ENCODE measurements at regions not wholly inside any gene's neighbourhood (a gene's known extent, or its start where the extent isn't known, plus 50 kb on each side); places are given as distances from the start of the nearest gene placed in this dataset.
"Not testable (repeated sequence)": the region's sequence is repeated elsewhere in the genome, so short reads cannot be mapped to it uniquely, and the experiment has no call there.

DNA sequence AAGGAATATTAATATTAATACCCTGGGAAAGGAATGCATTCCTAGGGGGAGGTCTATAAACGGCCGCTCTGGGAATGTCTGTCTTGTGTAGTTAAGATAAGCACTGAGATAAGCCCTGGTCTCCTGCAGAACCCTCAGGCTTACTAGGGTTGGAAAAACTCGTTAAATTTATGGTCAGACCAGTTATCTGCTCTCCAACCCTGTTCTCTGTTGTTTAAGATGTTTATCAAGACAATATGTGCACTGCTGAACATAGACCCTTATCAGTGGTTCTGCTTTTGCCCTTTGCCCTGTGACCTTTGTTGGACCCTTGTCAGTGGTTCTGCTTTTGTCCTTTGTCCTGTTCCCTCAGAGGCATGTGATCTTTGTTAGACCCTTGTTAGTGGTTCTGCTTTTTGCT lies 1276.7 kb upstream of the ALCAM start:
- intact Hi-C loops (cut with micrococcal nuclease) = not testable (repeated sequence)

DNA sequence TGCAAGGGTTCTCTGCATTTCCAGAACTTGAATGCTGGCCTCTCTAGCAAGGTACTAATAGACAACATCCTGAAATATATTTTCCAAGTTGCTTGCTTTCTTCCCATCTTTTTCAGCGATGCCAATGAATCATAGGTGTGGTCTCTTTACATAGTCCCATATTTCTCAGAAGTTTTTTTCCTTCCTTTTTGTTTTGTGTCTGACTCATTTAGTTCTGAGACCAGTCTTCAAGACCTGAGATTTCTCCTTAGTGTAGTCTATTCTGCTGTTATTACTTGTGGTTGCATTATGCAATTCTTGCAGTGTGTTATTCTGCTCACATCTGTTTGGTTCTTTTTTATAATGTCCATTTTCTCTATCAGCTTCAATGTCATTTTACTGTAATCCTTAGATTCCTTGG lies 1265.0 kb upstream of the ALCAM start:
- intact Hi-C loops (cut with micrococcal nuclease) = no loop called here

DNA sequence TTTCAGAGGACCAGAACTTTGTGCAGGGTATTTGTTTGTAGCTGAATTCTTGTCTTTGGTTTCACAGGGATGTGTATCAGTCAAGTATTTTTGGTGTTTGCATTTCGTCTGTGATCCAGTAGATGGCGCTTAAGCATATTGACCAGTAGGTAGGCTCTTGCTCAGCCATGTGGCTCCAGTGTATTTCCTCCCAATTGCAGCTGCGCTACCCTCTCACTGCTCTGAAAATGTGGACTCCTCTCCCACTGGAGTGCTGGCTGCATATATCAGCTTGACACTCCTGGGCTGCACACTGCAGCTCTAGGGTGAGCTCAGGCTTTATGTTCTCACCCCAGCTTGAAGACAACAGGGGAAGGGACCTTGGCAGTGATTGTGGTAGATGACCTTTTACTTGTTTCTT lies 1264.3 kb upstream of the ALCAM start:
- intact Hi-C loops (cut with micrococcal nuclease) = no loop called here

DNA sequence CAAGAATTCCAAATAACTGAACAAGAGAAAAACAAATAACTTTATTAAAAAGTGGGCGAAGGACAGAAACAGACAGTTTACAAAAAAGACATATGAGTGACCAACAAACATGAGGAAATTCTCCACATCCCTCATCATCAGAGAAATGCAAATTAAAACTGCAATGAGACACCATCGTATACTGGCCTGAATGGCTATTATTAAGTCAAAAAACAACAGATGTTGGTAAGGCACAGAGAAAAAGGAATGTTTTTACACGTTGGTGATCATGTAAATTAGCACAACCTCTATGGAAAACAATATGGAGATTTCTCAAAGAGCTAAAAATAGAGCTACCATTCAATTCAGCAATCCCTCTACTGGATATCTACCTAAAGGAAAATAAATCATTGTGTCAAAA lies 1260.4 kb upstream of the ALCAM start:
- intact Hi-C loops (cut with micrococcal nuclease) = no loop called here

DNA sequence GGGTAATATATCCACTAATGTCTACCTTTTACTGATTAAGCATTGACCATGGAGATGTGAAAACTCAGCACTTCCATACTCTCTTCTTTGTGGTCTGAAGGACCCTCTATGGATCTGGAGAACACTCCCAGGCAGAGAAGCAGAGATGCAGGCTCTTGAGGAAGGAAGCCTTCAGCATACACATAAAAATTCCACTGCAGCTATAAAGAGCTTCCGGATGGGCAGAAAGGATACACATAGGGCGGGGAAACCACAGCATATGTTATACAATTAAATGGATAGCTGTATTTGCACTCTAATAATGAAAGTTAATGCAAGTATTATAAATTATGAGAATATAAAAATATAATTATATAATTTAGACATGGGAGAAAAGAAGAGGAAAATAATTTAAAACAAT lies 1258.2 kb upstream of the ALCAM start:
- intact Hi-C loops (cut with micrococcal nuclease) = no loop called here

DNA sequence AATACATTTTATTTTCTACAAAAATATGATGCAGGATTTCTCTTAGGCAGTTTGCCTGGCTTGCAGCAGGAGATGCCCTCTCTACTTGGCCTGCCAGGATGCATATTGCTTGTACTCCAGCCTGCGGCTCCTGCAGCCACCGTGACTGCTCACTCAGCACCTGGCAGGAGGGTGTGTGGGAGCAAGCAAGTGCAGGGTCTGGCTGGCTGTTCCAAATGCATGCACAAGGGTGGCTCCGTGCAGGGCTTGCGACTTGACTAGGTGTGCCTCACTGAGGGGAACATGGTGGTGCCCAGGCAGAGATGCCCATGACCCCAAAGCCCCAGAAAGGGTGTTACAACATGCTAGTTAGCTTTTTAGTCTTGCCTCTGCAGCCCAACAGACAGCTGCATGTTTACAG lies 1240.2 kb upstream of the ALCAM start:
- intact Hi-C loops (cut with micrococcal nuclease) = no loop called here

DNA sequence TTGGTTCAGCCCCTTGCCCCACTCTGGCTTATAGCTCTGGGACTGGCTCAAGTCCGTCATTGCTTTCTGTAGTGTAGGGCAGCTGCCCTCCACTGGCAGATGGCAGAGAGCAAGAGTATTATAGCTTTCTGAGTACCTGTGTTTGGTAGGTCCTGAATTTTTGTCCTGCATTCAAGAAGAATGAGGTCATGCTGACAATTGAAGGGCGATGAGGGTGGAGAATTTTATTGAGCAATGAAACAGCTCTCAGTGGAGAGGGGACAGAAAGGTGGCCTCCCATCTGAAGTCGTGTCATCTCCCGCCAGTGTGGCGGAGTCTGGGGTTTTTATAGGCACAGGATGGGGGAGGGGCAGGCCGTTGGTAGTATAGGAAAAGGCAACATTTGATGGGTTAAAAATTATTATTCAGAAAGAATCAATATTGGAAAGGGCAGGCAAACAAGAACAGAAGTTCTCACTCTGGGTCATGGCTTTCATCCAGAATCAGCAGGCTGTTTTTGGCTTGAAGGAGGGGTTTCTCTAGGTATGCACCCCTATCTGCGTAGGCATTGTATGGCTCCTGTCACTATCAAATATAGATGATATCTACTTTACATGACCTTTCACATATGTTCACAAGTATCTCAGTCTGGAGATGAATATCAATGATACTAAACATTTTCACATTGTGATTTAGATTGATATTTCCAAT lies 1239.7 kb upstream of the ALCAM start:
- intact Hi-C loops (cut with micrococcal nuclease) = no loop called here

DNA sequence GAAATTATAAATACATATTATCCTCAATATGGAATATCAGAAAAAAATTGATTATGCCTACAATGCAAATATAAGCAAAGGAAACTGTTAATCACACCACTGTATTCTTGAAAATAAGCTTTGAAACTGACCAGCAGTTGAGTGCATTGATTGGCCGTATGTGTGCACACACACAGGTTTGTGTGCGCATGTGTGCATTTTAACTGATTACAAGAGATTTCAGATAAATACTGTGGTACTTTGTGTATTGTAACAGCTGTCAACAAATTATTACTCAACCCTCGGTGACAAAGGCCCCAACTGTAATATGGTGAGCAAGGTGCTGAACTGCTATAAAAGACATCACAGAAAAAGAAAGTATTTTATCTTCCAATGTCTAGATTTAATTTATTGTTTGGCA lies 1238.9 kb upstream of the ALCAM start:
- intact Hi-C loops (cut with micrococcal nuclease) = no loop called here

DNA sequence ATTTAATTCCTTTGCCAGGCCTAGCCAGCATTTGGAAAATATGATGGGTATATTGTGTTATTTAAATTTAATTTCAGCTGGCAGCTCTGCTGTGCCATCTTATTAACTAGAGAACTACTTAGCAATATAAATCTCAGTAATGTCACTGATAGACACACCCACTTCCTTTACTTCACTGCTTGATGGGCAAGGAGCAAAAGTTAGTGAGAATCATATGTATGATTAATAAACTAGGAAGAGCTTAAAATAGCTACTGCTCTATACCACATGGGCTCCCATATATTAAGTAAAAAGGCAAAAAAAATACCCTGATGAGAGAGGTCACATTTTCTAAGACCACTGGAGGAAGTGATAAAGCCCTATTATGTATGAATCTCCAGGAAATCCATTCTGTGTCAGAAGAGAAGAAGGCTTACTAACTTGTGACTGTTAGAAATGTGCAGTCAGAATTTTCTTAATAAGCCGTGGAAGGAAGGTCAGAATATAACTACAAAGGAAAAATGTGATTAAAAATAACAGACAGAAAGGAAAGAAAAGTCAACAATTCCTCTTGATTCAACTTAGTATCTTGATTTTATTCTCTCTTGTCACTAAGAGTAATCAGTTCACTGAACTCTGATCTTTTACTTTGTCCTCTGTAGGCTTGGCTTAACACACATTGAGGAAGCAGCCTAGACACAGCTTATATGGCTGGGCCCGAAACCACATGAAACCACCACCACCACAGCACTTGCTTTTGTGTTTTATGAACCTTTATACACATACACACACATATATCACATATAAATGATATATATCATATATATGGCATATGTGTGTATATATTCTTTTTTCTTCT lies 1233.9 kb upstream of the ALCAM start:
- intact Hi-C loops (cut with micrococcal nuclease) = no loop called here

DNA sequence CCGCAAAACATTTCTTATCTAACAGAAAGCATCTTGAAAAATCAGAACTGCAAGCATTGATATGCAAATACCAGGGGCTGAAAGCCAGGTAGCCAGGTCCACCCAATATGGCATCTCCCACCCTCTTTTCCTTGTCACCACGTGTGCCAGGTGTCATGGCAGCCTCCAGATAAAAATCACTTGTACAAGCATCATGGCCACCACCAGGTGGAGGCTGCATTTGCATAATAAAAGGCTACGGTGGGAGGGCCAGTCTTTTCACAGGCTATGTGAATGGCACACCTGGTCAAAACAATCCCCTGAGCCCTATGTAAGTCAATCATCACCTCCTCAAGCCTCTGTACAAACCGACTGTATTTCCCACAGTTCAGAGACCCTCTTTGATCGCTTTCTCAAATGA lies 1233.1 kb upstream of the ALCAM start:
- intact Hi-C loops (cut with micrococcal nuclease) = no loop called here

DNA sequence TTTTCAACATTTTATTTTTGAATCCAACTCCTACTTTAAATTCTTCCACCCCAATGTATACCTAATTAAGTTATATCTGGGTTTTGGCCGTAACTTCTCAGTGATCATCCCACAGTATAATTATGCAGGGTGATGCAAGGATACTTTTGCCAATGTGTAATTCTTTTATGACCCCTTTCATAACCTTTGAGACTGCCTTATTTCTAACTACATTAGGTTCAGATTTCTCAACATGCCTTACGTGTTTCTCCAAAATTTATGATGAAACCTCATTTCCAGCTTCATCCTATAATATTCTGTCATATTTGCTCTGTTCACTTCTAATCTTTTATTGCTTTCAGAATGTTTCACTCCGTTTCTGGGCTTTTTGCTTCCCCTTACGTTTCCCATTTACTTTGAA lies 1229.6 kb upstream of the ALCAM start:
- intact Hi-C loops (cut with micrococcal nuclease) = no loop called here

DNA sequence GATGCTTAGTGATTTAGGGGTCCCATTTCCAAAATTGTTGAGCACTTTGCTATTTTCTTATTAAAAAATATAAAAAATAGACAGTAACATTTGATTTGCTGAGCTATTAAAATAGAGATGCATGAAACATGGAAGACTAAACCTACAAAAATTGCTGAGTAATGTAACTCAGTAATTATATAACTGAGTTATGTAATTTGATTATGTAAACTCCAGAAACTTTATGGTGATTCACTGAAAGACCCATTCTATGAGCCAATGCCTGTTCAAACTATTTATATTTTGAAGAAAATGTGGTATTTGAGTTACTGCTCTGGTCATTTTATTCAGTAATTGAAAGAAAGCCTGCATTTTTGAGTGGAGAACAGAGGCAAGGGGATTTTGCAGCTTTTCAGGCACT lies 1221.5 kb upstream of the ALCAM start:
- intact Hi-C loops (cut with micrococcal nuclease) = no loop called here

DNA sequence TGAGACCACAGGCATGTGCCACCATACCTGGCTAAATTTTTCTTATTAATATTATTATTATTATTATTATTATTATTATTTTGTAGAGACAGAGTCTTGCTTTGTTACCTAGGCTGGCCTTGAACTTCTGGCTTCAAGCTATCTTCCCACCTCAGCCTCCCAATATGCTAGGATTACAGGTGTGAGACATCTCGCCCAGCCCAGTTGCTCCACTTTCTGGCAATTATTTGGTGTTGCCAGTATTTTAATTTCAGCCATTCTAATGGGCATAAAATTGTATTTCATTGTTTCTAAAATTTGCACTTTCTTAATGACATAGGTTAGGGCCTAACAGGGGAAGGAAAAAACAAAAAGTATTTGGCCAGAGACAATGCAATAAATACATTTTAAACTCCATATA lies 1217.6 kb upstream of the ALCAM start:
- intact Hi-C loops (cut with micrococcal nuclease) = no loop called here

DNA sequence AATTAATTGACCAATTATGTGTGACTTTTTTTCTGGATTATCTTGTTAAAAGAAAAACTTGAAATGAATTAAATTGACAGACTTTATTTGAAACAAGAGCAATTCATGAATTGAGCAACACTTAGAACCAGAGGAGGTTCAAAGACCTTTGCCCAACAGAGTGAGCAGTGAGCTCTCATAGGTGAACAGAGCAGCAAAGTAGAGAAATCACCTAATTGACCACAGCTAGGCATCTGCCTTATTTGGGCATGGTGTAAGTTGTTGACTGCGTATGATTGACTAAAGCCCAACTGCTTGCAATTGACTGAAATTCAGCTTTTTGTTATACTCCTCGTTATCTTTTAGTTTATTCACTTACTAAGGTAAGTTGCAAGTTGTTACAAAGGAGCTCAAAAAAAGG lies 1216.0 kb upstream of the ALCAM start:
- intact Hi-C loops (cut with micrococcal nuclease) = no loop called here

DNA sequence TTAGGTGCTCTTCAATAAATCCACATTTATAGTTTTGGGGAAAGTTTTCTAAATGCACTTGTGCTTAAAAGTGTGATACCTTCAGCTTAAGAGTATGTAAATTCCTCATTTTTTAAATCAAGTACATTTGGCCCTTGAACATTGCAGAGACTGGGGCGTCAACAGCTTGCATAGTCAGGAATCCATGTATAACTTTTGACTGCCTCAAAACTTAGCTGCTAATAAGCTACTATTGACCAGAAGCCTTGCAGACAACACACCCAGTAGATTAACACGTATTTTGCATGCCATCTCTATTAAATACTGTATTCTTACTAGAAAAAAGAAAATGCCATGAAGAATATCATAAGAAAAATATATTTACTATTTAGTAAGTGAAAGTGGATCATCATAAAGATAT lies 1211.8 kb upstream of the ALCAM start:
- intact Hi-C loops (cut with micrococcal nuclease) = no loop called here

DNA sequence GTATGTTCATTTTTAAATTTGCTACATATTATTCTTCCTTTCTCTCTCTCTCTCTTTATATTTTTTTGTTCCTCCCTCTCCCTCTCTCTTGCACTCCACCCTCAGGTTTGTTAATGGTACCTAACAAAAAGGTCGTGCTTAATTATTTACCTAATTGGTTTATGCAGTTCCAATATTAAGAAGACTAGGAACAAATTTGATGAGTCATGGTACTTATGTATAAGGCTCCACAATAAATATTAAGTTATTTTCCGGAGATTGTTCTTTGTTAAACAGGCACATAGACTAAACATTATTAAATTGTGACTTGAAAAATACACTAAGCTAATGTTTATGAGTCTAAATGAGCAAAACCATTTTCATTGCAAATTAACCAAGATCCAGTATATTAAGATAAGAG lies 1200.8 kb upstream of the ALCAM start:
- intact Hi-C loops (cut with micrococcal nuclease) = no loop called here

DNA sequence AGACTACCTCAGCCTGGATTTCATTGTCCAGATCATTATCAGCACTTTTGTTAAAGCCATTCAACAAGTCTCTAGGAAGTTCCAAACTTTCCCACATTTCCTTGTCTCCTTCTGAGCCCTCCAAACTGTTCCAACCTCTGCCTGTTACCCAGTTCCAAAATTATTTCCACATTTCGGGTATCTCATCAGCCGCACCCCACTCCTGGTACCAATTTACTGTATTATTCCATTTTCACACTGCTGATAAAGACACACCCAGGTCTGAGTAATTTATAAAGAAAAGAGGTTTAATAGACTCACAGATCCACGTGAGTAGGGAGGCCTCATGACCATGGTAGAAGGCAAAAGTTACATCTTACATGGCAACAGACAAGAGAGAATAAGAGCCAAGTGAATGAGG lies 1198.3 kb upstream of the ALCAM start:
- intact Hi-C loops (cut with micrococcal nuclease) = no loop called here

DNA sequence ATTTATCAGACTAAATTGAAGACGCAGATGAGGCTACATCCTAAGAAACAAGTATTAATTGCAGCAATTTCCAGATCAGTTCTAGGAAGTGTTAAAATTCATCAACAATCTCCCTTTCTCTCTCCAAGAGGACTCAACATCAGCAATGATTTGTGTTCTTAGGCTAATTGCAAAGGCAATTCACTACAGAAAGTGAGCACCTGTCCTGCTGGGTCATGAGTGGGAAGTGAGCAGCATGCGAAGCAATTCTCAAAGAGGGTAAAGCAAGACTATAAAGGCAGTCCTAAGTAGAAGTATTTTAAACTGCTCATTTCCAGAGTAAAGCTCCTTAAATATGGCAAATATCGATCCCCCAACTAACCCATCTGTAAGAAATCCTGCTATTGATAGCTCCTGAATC lies 1191.0 kb upstream of the ALCAM start:
- intact Hi-C loops (cut with micrococcal nuclease) = no loop called here

DNA sequence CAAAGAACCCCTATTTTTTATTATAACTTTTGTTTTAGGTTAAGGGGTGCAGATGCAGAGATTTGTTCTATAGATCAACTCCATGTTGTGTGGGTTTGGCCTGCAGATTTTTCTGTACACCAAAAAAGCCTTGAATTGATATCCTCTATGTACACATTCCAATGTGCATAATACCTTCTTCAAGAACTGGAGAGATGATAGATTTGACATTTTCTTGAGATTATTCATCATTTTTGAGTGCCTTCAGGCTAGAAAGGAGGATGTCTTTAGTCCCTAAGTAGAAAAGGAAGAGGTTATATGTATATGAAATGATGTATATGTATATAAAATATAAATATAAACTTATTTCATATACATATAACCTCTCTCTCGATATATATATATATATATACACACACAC lies 1190.0 kb upstream of the ALCAM start:
- intact Hi-C loops (cut with micrococcal nuclease) = no loop called here

DNA sequence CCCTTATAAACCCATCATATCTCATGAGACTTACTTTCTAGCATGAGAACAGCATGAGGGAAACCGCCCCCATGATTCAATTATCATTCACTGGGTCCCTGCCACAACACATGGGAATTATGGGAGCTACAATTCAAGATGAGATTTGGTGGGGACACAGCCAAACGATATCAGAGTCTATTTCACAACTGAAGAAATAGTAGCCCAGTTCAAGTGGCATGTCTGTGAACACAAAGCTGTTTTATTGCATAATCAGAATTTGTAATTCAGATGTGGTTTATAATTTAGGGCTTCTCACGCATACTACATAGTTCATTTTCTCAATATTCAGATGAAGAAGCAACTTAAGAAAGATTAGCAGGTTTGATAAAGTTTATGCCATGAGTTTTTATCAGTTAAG lies 1188.0 kb upstream of the ALCAM start:
- intact Hi-C loops (cut with micrococcal nuclease) = no loop called here

DNA sequence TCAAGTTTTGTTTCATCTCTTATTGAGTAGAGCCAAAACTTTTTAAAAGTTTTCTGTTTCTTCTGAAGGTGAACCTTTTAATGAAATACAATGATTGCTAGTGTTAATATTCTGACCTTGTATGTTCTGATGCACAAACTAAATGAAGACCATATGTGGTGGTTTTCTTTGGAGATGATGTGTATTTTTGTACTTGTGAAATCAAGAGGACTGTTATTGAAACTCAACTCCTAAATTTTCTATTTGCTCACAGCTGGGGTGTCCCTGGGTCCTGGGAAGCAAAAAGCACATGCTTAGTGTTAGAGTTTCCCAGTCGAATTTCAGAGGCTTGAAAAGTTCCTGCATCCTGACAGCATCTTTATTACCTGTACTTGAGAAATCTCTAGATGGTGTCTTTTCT lies 1185.8 kb upstream of the ALCAM start:
- intact Hi-C loops (cut with micrococcal nuclease) = no loop called here

DNA sequence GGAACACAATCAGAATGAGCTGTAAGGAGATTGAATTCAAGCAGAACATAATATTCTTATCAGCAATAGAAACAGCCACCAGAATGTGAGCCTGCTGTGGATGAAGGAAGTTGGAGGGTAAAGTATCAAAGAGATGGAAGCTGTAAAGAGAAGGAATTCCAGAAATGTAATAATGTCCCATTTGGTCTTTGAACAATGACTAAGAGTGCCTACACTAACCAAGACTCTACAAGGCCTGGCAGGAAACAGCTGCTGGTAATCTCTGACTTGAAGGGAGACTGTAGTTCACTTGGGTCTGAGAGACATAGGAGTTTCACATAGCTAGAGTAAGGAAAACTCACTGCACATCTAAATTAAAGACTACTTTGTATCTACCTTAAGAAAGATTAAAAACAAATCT lies 1176.0 kb upstream of the ALCAM start:
- intact Hi-C loops (cut with micrococcal nuclease) = no loop called here

DNA sequence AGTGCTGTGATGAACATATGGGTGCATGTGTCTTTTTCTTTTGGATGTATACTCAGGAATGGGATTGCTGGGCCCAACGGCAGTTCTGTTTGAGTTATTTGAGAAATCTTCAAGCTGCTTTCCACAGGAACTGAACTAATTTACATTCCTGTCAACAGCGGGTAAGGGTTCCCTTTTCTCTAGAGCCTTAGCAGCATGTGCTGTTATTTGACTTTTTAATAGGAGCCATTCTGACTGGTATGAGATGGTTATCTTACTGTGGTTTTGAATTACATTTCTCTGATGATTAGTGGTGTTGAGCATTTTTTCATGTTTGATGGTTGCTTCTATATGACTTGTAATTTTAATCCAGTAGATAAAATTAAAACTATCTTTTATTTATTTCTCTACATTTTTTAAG lies 1168.6 kb upstream of the ALCAM start:
- intact Hi-C loops (cut with micrococcal nuclease) = no loop called here
